K562 (cell line): ENCODE measurements at regions not wholly inside any gene's neighbourhood (a gene's known extent, or its start where the extent isn't known, plus 50 kb on each side); places are given as distances from the start of the nearest gene placed in this dataset.

Source experiments
- ATAC-seq: fragments of 200-7000 bp; cut with Tn5 transposase; 3 replicates; pipeline ENCODE4 v1.9.1; 2020; ENCODE audit warnings: moderate library complexity
- BruUV-seq: library from RNA; stranded (reverse); fragments of 400-500 nt; replicated peaks from 2 replicates; lab custom pipeline; 2021; lab: Mats Ljungman, UMichigan
- CTCF ChIA-PET: fragments of 300-600 bp; formaldehyde crosslinking; extraction: SDS; loops from one replicate; lab custom pipeline; 2021; ENCODE audit warnings: low intra/inter-chr PET ratio; lab: Yijun Ruan, JAX
- POLR2A ChIA-PET: fragments of 300-600, 350-650 bp; sonication (Branson Sonifier 250); formaldehyde crosslinking; extraction: SDS; loops from one replicate; lab custom pipeline; 2021; ENCODE audit warnings: antibody characterized with exemption, inconsistent platforms; lab: Yijun Ruan, JAX
- DNase-seq, 4 experiments: peaks; one replicate each; pipeline versions ENCODE4 v3.0.0 to v3.0.0-alpha.2; 2011 to 2018; ENCODE audit warnings: low spot score in 3 of 4, mixed read lengths in 3 of 4; ENCODE audit errors: extremely low read depth in 1 of 4
- FAIRE-seq: peaks from 2 replicates; lab custom pipeline; 2011; peaks lifted over from hg19 to GRCh38; lab: Jason Lieb, UNC
- H2AFZ ChIP-seq: 2 replicates; pipeline ENCODE4 v1.6.0; 2011; ENCODE audit warnings: low read depth, low read length, control low read depth, inconsistent platforms
- H3K27ac ChIP-seq: fragments of 200-600 bp; 3 replicates; pipeline ENCODE4 v1.8.0; 2011; ENCODE audit warnings: low read depth, mild to moderate bottlenecking, control low read depth, inconsistent platforms, low read length, moderate library complexity, mixed read lengths; ENCODE audit errors: extremely low read depth
- H3K27me3 ChIP-seq, 2 experiments: fragments of 300-600 bp in 1 of 2; 2 replicates in 1 of 2; 3 replicates in 1 of 2; pipeline versions ENCODE4 v1.6.0 to v1.8.0; 2011; ENCODE audit warnings: inconsistent platforms in 2 of 2, low read length in 2 of 2, mild to moderate bottlenecking in 1 of 2, mixed read lengths in 1 of 2, moderate library complexity in 1 of 2; ENCODE audit not compliant: control insufficient read depth in 2 of 2, insufficient read depth in 2 of 2
- H3K36me3 ChIP-seq: fragments of 300-600 bp; 3 replicates; pipeline ENCODE4 v1.8.0; 2011; ENCODE audit warnings: mild to moderate bottlenecking, low read length, inconsistent platforms; ENCODE audit not compliant: control insufficient read depth, insufficient read depth
- H3K4me1 ChIP-seq, 2 experiments: fragments of 200-600 bp in 1 of 2; replicated peaks in 1 of 2; 2 replicates in 1 of 2; 3 replicates in 1 of 2; pipeline versions ENCODE4 v1.5.1 to v1.8.0; 2011; ENCODE audit warnings: inconsistent platforms in 2 of 2, low read length in 2 of 2, mild to moderate bottlenecking in 1 of 2, mixed read lengths in 1 of 2, moderate library complexity in 1 of 2; ENCODE audit not compliant: control insufficient read depth in 2 of 2, insufficient read depth in 2 of 2
- H3K4me2 ChIP-seq: 2 replicates; pipeline ENCODE4 v1.6.1; 2011; ENCODE audit warnings: low read length, control low read depth, inconsistent platforms, mixed read lengths; ENCODE audit not compliant: insufficient read depth
- H3K4me3 ChIP-seq: fragments of 200-600 bp; sonication (generic), shearing (Covaris generic); 2 replicates; pipeline ENCODE4 v1.5.1; 2016; ENCODE audit warnings: control low read depth, inconsistent platforms
- H3K79me2 ChIP-seq: fragments of 200-600 bp; 3 replicates; pipeline ENCODE4 v1.8.0; 2011; ENCODE audit warnings: low read length, inconsistent platforms; ENCODE audit not compliant: control insufficient read depth, insufficient read depth
- H3K9ac ChIP-seq, 2 experiments: 2 replicates each; pipeline versions ENCODE4 v1.6.0 to v1.6.1; 2011; ENCODE audit warnings: low read depth in 2 of 2, low read length in 2 of 2, control low read depth in 1 of 2, inconsistent platforms in 1 of 2, mild to moderate bottlenecking in 1 of 2, mixed read lengths in 1 of 2; ENCODE audit not compliant: insufficient read depth in 1 of 2
- H3K9me1 ChIP-seq: one replicate; pipeline ENCODE4 v1.6.0; 2011; ENCODE audit warnings: inconsistent platforms, mild to moderate bottlenecking, low read length, moderate library complexity; ENCODE audit not compliant: control insufficient read depth, insufficient read depth
- H3K9me3 ChIP-seq: replicated peaks from 2 replicates; pipeline ENCODE4 v1.5.1; 2011; ENCODE audit warnings: low read depth, low read length, inconsistent platforms; ENCODE audit not compliant: control insufficient read depth, insufficient read depth
- H4K20me1 ChIP-seq: replicated peaks from 2 replicates; pipeline ENCODE4 v1.6.1; 2011; ENCODE audit warnings: low read length, inconsistent platforms, mixed read lengths; ENCODE audit not compliant: control insufficient read depth, insufficient read depth
- HIVEP1 ChIP-seq: fragments of 250-450 bp; sonication (Bioruptor Pico); IDR thresholded peaks from 2 replicates; pipeline ENCODE4 v1.4.0; 2020; ENCODE audit warnings: mild to moderate bottlenecking
- KLF10 ChIP-seq: fragments of 250-450 bp; sonication (Bioruptor Pico); IDR thresholded peaks from 2 replicates; pipeline ENCODE4 v1.6.1; 2021; ENCODE audit warnings: matching md5 sums
- RBM25 ChIP-seq: fragments of 200-400 bp; formaldehyde crosslinking; IDR thresholded peaks from 2 replicates; pipeline ENCODE4 v1.6.1; 2018; ENCODE audit warnings: low read length, low read depth, moderate library complexity; ENCODE audit not compliant: severe bottlenecking
- SAP30 ChIP-seq: fragments of 200-600 bp; sonication (generic); IDR thresholded peaks from 2 replicates; pipeline ENCODE4 v1.6.1; 2012; ENCODE audit warnings: borderline replicate concordance, low read depth, mild to moderate bottlenecking, moderate library complexity, low read length, control low read depth, inconsistent platforms; ENCODE audit not compliant: insufficient read depth, poor library complexity, severe bottlenecking
- SIN3A ChIP-seq, 2 experiments: fragments of 150-350 bp in 1 of 2; IDR thresholded peaks; 2 replicates each; pipeline ENCODE4 v1.6.1; 2011 to 2016; ENCODE audit warnings: borderline replicate concordance in 2 of 2, low read depth in 2 of 2, low read length in 2 of 2, mild to moderate bottlenecking in 2 of 2, moderate library complexity in 2 of 2; ENCODE audit not compliant: control insufficient read depth in 1 of 2
- TAL1 ChIP-seq: fragments of 450-650 bp; IDR thresholded peaks from 2 replicates; pipeline ENCODE4 v1.6.1; 2016; ENCODE audit warnings: mild to moderate bottlenecking
- ZNF512 ChIP-seq: IDR thresholded peaks from 2 replicates; pipeline ENCODE4 v1.6.1; 2016; ENCODE audit warnings: missing genetic modification characterization, missing compliant biosample characterization
- WGBS: fragments of 100-300 bp; shearing (Covaris generic); methylation state at CpG from one replicate; pipeline ENCODE4 v1.1.6; 2016; ENCODE audit warnings: low coverage, mixed read lengths; ENCODE audit not compliant: insufficient coverage; ENCODE audit errors: missing lambda C conversion rate; 5-methylcytosine and 5-hydroxymethylcytosine counted together
- in situ Hi-C: fragments of 300-500 bp; cut with MboI; formaldehyde crosslinking; loops from 4 replicates; pipeline ENCODE4 v1.15.0; 2018; ENCODE audit warnings: inconsistent platforms, mixed read lengths
- intact Hi-C: fragments of 100-400 bp; cut with micrococcal nuclease; formaldehyde crosslinking; loops from 2 replicates; pipeline ENCODE4 v1.14.2; 2022

- no peak overlapping the region for H2AFZ ChIP-seq
- ChIA-PET CTCF (no interaction called here), POLR2A (interaction anchor here (0.5 to 1.0 kb wide), 2 partner anchors 12 to 15 kb away, joined by 3 to 4 read pairs; no protein-coding TSS in a partner anchor)
- in situ Hi-C loops = no loop called here
- no peaks in the 10 kb centered on the region for H4K20me1 ChIP-seq
- H3K27ac ChIP-seq = no peak overlapping the region
- H3K9me3 ChIP-seq = no peaks in the 10 kb centered on the region
- H3K4me1 ChIP-seq = no peaks in the 10 kb centered on the region
- no peaks in the 10 kb centered on the region for H3K9me1 ChIP-seq
- ATAC-seq (no peak), FAIRE-seq (no peak), DNase-seq (no peak)
- H3K79me2 ChIP-seq = no peaks in the 10 kb centered on the region
- H3K9ac ChIP-seq = no peak overlapping the region
- peaks cover 12 to 15% of the 10 kb centered on the region in 2 experiments for H3K27me3 ChIP-seq
- no peak overlapping the region for H3K4me3 ChIP-seq
- TF ChIP-seq RBM25 (peak; percentile 69), SIN3A (IDR thresholded peaks at IDR 0.05; ENCODE audit: borderline replicate concordance in 2 of 2, control insufficient read depth in 1 of 2, low read depth in 2 of 2, low read length in 2 of 2) (no peak)
- intact Hi-C loops = loop anchor here (5.0 to 10.0 kb wide), 3 partner anchors 128 to 248 kb away; no protein-coding TSS in a partner anchor
- WGBS = 2% methylated on average over 5 of the region's 5 CpGs
- BruUV-seq = no TSS peak
- H3K36me3 ChIP-seq = no peaks in the 10 kb centered on the region
- no peak overlapping the region for H3K4me2 ChIP-seq
Measured at GRCh38 chr1:213370523-213370922, 319.5 kb downstream of the RPS6KC1 start.

DNA sequence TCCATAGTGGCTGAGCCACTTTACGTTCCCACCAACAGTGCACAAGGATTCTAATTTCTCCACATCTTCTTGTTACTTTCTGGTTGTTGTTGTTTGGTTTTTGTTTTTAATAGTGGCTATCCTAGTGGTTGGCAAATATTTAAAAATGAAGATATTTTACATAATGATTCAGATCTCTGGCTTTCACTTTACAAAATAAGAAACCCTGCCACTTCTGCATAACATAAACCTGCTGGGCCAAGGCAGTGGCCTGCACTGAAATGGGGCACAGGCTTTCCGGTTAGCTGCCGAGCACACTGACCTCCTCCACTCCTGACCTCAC is 320.4 kb downstream of the RPS6KC1 start:
- Histone ChIP-seq H3K79me2 (no peaks in the 10 kb centered on the region), H3K27ac (no peak overlapping the region), H3K36me3 (no peaks in the 10 kb centered on the region), H2AFZ (no peak overlapping the region)
- in situ Hi-C loops = no loop called here
- no peak for FAIRE-seq
- TF ChIP-seq TAL1 (no peak), HIVEP1 (CRISPR knock-in tag) (no peak), ZNF512 (tag) (no peak), SAP30 (no peak), KLF10 (CRISPR knock-in tag) (no peak)
- TF ChIP-seq, all 486 proteins: peak for 0
- WGBS = 2% methylated on average over 3 of the region's 3 CpGs
- H3K9me1 ChIP-seq = no peaks in the 10 kb centered on the region
- POLR2A ChIA-PET = no interaction called here
- H3K9ac ChIP-seq = no peak overlapping the region
- no peaks in the 10 kb centered on the region for H3K4me1 ChIP-seq
- no peaks in the 10 kb centered on the region for H3K9me3 ChIP-seq
- no peak overlapping the region for H3K4me3 ChIP-seq
- BruUV-seq = no TSS peak
- no peak overlapping the region for H3K4me2 ChIP-seq
- H4K20me1 ChIP-seq = no peaks in the 10 kb centered on the region
- intact Hi-C loops = loop anchor here (5.0 to 10.0 kb wide), 3 partner anchors 129 to 249 kb away; no protein-coding TSS in a partner anchor
- peaks cover 7 to 14% of the 10 kb centered on the region in 2 experiments; a peak in 4 of 5 replicates for H3K27me3 ChIP-seq
- ATAC-seq = no peak
- DNase-seq = no peak
- CTCF ChIA-PET = no interaction called here
